ENCODE measurements at regions not wholly inside any gene's neighbourhood (a gene's known extent, or its start where the extent isn't known, plus 50 kb on each side); places are given as distances from the start of the nearest gene placed in this dataset.

- TF ChIP-seq EZH2 (IDR thresholded peaks at IDR 0.05; ENCODE audit: insufficient read depth, poor library complexity, severe bottlenecking) (no peak), EZH2phosphoT487 (IDR thresholded peaks at IDR 0.05; ENCODE audit: insufficient read depth, low read depth) (no peak)
These were observed 68.7 kb upstream of the ARX start for GRCh38 chrX:25084446-25084845.

Data from GM23248 (cell line).